Activated CD8-positive, alpha-beta T cell treated with anti-CD3 and anti-CD28 coated beads, Interleukin-2, amount 10 ng/mL, durations not matched to agents 7 days and 5 days (primary cell): ENCODE measurements at regions not wholly inside any gene's neighbourhood (a gene's known extent, or its start where the extent isn't known, plus 50 kb on each side); places are given as distances from the start of the nearest gene placed in this dataset.

Source experiments
- ATAC-seq: fragments of 150-1000 bp; cut with Tn5 transposase; one replicate; pipeline ENCODE4 v1.10.0; 2021; ENCODE audit warnings: moderate library complexity
- CTCF ChIA-PET: fragments of 350-600 bp; sonication (Branson Sonifier 250); formaldehyde crosslinking; loops from one replicate; lab custom pipeline; 2021; ENCODE audit warnings: antibody characterized with exemption; lab: Charles Lee
- POLR2A ChIA-PET: fragments of 350-600 bp; sonication (Branson Sonifier 250); formaldehyde crosslinking; loops from one replicate; lab custom pipeline; 2021; ENCODE audit warnings: antibody characterized with exemption; lab: Charles Lee
- DNase-seq: peaks from one replicate; pipeline ENCODE4 v3.0.0-alpha.2; 2020
- H3K27ac Mint-ChIP-seq: one replicate; pipeline ENCODE4 v1.8.0; 2021; ENCODE audit warnings: mild to moderate bottlenecking, mixed read lengths
- H3K27me3 Mint-ChIP-seq: one replicate; pipeline ENCODE4 v1.8.0; 2021; ENCODE audit warnings: low read depth, mixed read lengths
- H3K36me3 Mint-ChIP-seq: one replicate; pipeline ENCODE4 v1.8.0; 2021; ENCODE audit warnings: low read depth, mixed read lengths
- H3K4me1 Mint-ChIP-seq: one replicate; pipeline ENCODE4 v1.8.0; 2021; ENCODE audit warnings: low read depth, mixed read lengths
- H3K4me3 Mint-ChIP-seq: one replicate; pipeline ENCODE4 v1.8.0; 2021; ENCODE audit warnings: mild to moderate bottlenecking, mixed read lengths
- H3K9me3 Mint-ChIP-seq: one replicate; pipeline ENCODE4 v1.8.0; 2022; ENCODE audit warnings: mixed read lengths; ENCODE audit not compliant: insufficient read depth

GRCh38 chr10:90557385-90557784, 300.5 kb downstream of the HTR7 start:
- H3K4me3 Mint-ChIP-seq, result no peak overlapping the region
- ChIA-PET POLR2A (no interaction called here), CTCF (no interaction called here)
- H3K9me3 Mint-ChIP-seq, result peaks cover 5% of the 10 kb centered on the region
- H3K36me3 Mint-ChIP-seq, result no peaks in the 10 kb centered on the region
- no peaks in the 10 kb centered on the region for H3K27me3 Mint-ChIP-seq
- DNase-seq (no peak), ATAC-seq (no peak)
- H3K27ac Mint-ChIP-seq, result no peak overlapping the region
- no peaks in the 10 kb centered on the region for H3K4me1 Mint-ChIP-seq

- no peaks in the 10 kb centered on the region for H3K4me1 Mint-ChIP-seq
- no peak overlapping the region for H3K4me3 Mint-ChIP-seq
- ChIA-PET CTCF (no interaction called here), POLR2A (no interaction called here)
- H3K9me3 Mint-ChIP-seq, result peaks cover 5% of the 10 kb centered on the region
- H3K27me3 Mint-ChIP-seq, result no peaks in the 10 kb centered on the region
- H3K36me3 Mint-ChIP-seq, result no peaks in the 10 kb centered on the region
- DNase-seq (no peak), ATAC-seq (no peak)
- H3K27ac Mint-ChIP-seq, result no peak overlapping the region
These were observed 297.5 kb downstream of the HTR7 start for GRCh38 chr10:90560331-90560730.

- POLR2A ChIA-PET, result no interaction called here
- Mint-ChIP-seq H3K36me3 (no peaks in the 10 kb centered on the region), H3K4me3 (no peak overlapping the region), H3K9me3 (peaks cover 5% of the 10 kb centered on the region), H3K27ac (no peak overlapping the region), H3K27me3 (no peaks in the 10 kb centered on the region), H3K4me1 (no peaks in the 10 kb centered on the region)
- ATAC-seq, result no peak
- CTCF ChIA-PET, result interaction anchor here (0.6 kb wide), 1 partner anchor 274 kb away, joined by 3 read pairs; no protein-coding TSS in a partner anchor
- no peak for DNase-seq
These were observed 296.2 kb downstream of the HTR7 start for GRCh38 chr10:90561666-90562065.

GRCh38 chr10:90571481-90572258, 286.2 kb downstream of the HTR7 start:
- Mint-ChIP-seq H3K27me3 (no peaks in the 10 kb centered on the region), H3K4me3 (no peak overlapping the region), H3K4me1 (no peaks in the 10 kb centered on the region), H3K9me3 (no peaks in the 10 kb centered on the region), H3K27ac (no peak overlapping the region), H3K36me3 (no peaks in the 10 kb centered on the region)
- POLR2A ChIA-PET, result no interaction called here
- CTCF ChIA-PET, result no interaction called here
- DNase-seq, result no peak
- ATAC-seq, result no peak

GRCh38 chr10:90575125-90575524, 282.7 kb downstream of the HTR7 start:
- CTCF ChIA-PET, result no interaction called here
- Mint-ChIP-seq H3K27ac (no peak overlapping the region), H3K4me3 (no peak overlapping the region), H3K27me3 (no peaks in the 10 kb centered on the region), H3K9me3 (no peaks in the 10 kb centered on the region), H3K4me1 (no peaks in the 10 kb centered on the region), H3K36me3 (no peaks in the 10 kb centered on the region)
- POLR2A ChIA-PET, result no interaction called here
- ATAC-seq, result no peak
- DNase-seq, result no peak

GRCh38 chr10:90577569-90577968, 280.3 kb downstream of the HTR7 start:
- Mint-ChIP-seq H3K4me3 (no peak overlapping the region), H3K36me3 (no peaks in the 10 kb centered on the region), H3K27ac (no peak overlapping the region), H3K9me3 (no peaks in the 10 kb centered on the region), H3K4me1 (no peaks in the 10 kb centered on the region), H3K27me3 (no peaks in the 10 kb centered on the region)
- DNase-seq (no peak), ATAC-seq (no peak)
- ChIA-PET POLR2A (no interaction called here), CTCF (no interaction called here)

- H3K9me3 Mint-ChIP-seq, result no peaks in the 10 kb centered on the region
- ChIA-PET POLR2A (no interaction called here), CTCF (no interaction called here)
- no peak overlapping the region for H3K4me3 Mint-ChIP-seq
- ATAC-seq (no peak), DNase-seq (no peak)
- no peaks in the 10 kb centered on the region for H3K27me3 Mint-ChIP-seq
- H3K4me1 Mint-ChIP-seq, result no peaks in the 10 kb centered on the region
- H3K27ac Mint-ChIP-seq, result no peak overlapping the region
- no peaks in the 10 kb centered on the region for H3K36me3 Mint-ChIP-seq
These were observed 278.1 kb downstream of the HTR7 start for GRCh38 chr10:90579602-90580242.

GRCh38 chr10:90583416-90583815, 274.4 kb downstream of the HTR7 start:
- no peak for ATAC-seq
- H3K9me3 Mint-ChIP-seq, result no peaks in the 10 kb centered on the region
- H3K27ac Mint-ChIP-seq, result no peak overlapping the region
- POLR2A ChIA-PET, result no interaction called here
- CTCF ChIA-PET, result no interaction called here
- no peaks in the 10 kb centered on the region for H3K4me1 Mint-ChIP-seq
- DNase-seq, result no peak
- no peaks in the 10 kb centered on the region for H3K27me3 Mint-ChIP-seq
- no peaks in the 10 kb centered on the region for H3K36me3 Mint-ChIP-seq
- H3K4me3 Mint-ChIP-seq, result no peak overlapping the region

- Mint-ChIP-seq H3K4me1 (no peaks in the 10 kb centered on the region), H3K27ac (no peak overlapping the region), H3K27me3 (no peaks in the 10 kb centered on the region), H3K9me3 (no peaks in the 10 kb centered on the region), H3K36me3 (no peaks in the 10 kb centered on the region), H3K4me3 (no peak overlapping the region)
- POLR2A ChIA-PET, result no interaction called here
- ATAC-seq (no peak), DNase-seq (no peak)
- CTCF ChIA-PET, result no interaction called here
These were observed 270.8 kb downstream of the HTR7 start for GRCh38 chr10:90587081-90587491.

- no peak for DNase-seq
- no peak overlapping the region for H3K4me3 Mint-ChIP-seq
- H3K9me3 Mint-ChIP-seq, result no peaks in the 10 kb centered on the region
- ChIA-PET CTCF (no interaction called here), POLR2A (no interaction called here)
- ATAC-seq, result no peak
- H3K36me3 Mint-ChIP-seq, result no peaks in the 10 kb centered on the region
- no peaks in the 10 kb centered on the region for H3K27me3 Mint-ChIP-seq
- H3K4me1 Mint-ChIP-seq, result no peaks in the 10 kb centered on the region
- no peak overlapping the region for H3K27ac Mint-ChIP-seq
These were observed 270.3 kb downstream of the HTR7 start for GRCh38 chr10:90587561-90587960.

- Mint-ChIP-seq H3K27ac (no peak overlapping the region), H3K9me3 (no peaks in the 10 kb centered on the region), H3K36me3 (no peaks in the 10 kb centered on the region), H3K4me3 (no peak overlapping the region), H3K4me1 (no peaks in the 10 kb centered on the region), H3K27me3 (no peaks in the 10 kb centered on the region)
- CTCF ChIA-PET, result no interaction called here
- DNase-seq, result no peak
- POLR2A ChIA-PET, result no interaction called here
- ATAC-seq, result no peak
These were observed 269.6 kb downstream of the HTR7 start for GRCh38 chr10:90588222-90588621.

- H3K9me3 Mint-ChIP-seq, result no peaks in the 10 kb centered on the region
- no peaks in the 10 kb centered on the region for H3K36me3 Mint-ChIP-seq
- H3K4me1 Mint-ChIP-seq, result no peaks in the 10 kb centered on the region
- no peak overlapping the region for H3K4me3 Mint-ChIP-seq
- ChIA-PET CTCF (no interaction called here), POLR2A (no interaction called here)
- DNase-seq (no peak), ATAC-seq (no peak)
- H3K27ac Mint-ChIP-seq, result no peak overlapping the region
- H3K27me3 Mint-ChIP-seq, result no peaks in the 10 kb centered on the region
These were observed 268.0 kb downstream of the HTR7 start for GRCh38 chr10:90589825-90590224.
